Breast epithelium (tissue), 3 donors: ENCODE measurements at regions not wholly inside any gene's neighbourhood (a gene's known extent, or its start where the extent isn't known, plus 50 kb on each side); places are given as distances from the start of the nearest gene placed in this dataset.

ENCODE experiments used
- POLR2A ChIP-seq: fragments of 450-650 bp; IDR thresholded peaks from one replicate; pipeline ENCODE4 v1.6.1; 2016; ENCODE audit warnings: antibody characterized with exemption, mild to moderate bottlenecking, moderate library complexity
- POLR2AphosphoS5 ChIP-seq, 3 donors: sonication (generic); formaldehyde crosslinking; IDR thresholded peaks; one replicate each; pipeline ENCODE4 v1.6.1; 2017; ENCODE audit warnings: antibody characterized with exemption in 3 of 3
- TF ChIP-seq, protein P1 (sequence below), 3 donors: fragments of 450-650 bp; IDR thresholded peaks; one replicate each; pipeline ENCODE4 v1.5.1; 2016 to 2017; ENCODE audit warnings: antibody characterized with exemption in 3 of 3, mild to moderate bottlenecking in 3 of 3, moderate library complexity in 3 of 3

DNA sequence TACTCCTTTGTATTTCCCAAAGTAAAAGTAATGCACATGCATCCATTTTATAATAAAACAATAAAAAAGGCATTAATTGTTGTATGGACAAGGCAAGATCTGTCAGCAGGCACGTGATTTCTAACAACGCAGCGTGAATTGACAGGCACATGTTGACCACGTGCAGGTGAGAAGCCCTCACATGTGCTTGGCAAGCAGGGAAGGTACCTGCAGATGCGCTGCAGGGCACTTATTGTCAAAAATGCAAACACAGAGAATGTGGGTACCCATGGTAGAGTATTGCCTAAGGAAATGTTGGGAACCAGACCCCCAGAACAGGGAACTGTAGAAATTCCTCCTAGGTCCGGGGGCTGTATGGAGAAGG, 515.0 kb upstream of the HS6ST1 start:
- TF ChIP-seq, protein P1, sequence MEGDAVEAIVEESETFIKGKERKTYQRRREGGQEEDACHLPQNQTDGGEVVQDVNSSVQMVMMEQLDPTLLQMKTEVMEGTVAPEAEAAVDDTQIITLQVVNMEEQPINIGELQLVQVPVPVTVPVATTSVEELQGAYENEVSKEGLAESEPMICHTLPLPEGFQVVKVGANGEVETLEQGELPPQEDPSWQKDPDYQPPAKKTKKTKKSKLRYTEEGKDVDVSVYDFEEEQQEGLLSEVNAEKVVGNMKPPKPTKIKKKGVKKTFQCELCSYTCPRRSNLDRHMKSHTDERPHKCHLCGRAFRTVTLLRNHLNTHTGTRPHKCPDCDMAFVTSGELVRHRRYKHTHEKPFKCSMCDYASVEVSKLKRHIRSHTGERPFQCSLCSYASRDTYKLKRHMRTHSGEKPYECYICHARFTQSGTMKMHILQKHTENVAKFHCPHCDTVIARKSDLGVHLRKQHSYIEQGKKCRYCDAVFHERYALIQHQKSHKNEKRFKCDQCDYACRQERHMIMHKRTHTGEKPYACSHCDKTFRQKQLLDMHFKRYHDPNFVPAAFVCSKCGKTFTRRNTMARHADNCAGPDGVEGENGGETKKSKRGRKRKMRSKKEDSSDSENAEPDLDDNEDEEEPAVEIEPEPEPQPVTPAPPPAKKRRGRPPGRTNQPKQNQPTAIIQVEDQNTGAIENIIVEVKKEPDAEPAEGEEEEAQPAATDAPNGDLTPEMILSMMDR (IDR thresholded peaks at IDR 0.05) = no peak
- TF ChIP-seq POLR2A = no peak
- TF ChIP-seq POLR2AphosphoS5 (IDR thresholded peaks at IDR 0.05) = no peak
